ENCODE measurements at regions not wholly inside any gene's neighbourhood (a gene's known extent, or its start where the extent isn't known, plus 50 kb on each side); places are given as distances from the start of the nearest gene placed in this dataset.
"Not testable (repeated sequence)": the region's sequence is repeated elsewhere in the genome, so short reads cannot be mapped to it uniquely, and the experiment has no call there.

- no peak for DNase-seq
- no peak overlapping the region for H3K27ac ChIP-seq
- H3K4me1 ChIP-seq = no peaks in the 10 kb centered on the region
- H3K27me3 ChIP-seq = no peaks in the 10 kb centered on the region
- no peaks in the 10 kb centered on the region for H3K36me3 ChIP-seq
- TF ChIP-seq CTCF (IDR thresholded peaks at IDR 0.05) (no peak), POLR2A (IDR thresholded peaks at IDR 0.05) (no peak)
- H3K9me3 ChIP-seq = no peaks in the 10 kb centered on the region
- H3K4me3 ChIP-seq = peak overlapping the region in 1 of 4 donors; percentile 6
Observed at GRCh38 chr9:763692-764091, 77.8 kb upstream of the DMRT1 start.

GRCh38 chr9:764105-764524 is 77.4 kb upstream of the DMRT1 start:
- no peaks in the 10 kb centered on the region for H3K36me3 ChIP-seq
- TF ChIP-seq CTCF (IDR thresholded peaks at IDR 0.05) (peak; percentile 28 to 96 (median 82)), POLR2A (IDR thresholded peaks at IDR 0.05) (no peak)
- peak overlapping the region in 1 of 4 donors; percentile 6 for H3K4me3 ChIP-seq
- H3K27me3 ChIP-seq = no peaks in the 10 kb centered on the region
- H3K27ac ChIP-seq = no peak overlapping the region
- peak; percentile 51 to 85 (median 68) for DNase-seq
- no peaks in the 10 kb centered on the region for H3K9me3 ChIP-seq
- H3K4me1 ChIP-seq = no peaks in the 10 kb centered on the region

- H3K9me3 ChIP-seq = no peaks in the 10 kb centered on the region
- H3K4me1 ChIP-seq = no peaks in the 10 kb centered on the region
- no peak overlapping the region for H3K4me3 ChIP-seq
- no peak for DNase-seq
- H3K36me3 ChIP-seq = no peaks in the 10 kb centered on the region
- no peaks in the 10 kb centered on the region for H3K27me3 ChIP-seq
- no peak overlapping the region for H3K27ac ChIP-seq
- TF ChIP-seq CTCF (IDR thresholded peaks at IDR 0.05) (no peak), POLR2A (IDR thresholded peaks at IDR 0.05) (no peak)
Observed at GRCh38 chr9:764986-765385, 76.5 kb upstream of the DMRT1 start.

- H3K27me3 ChIP-seq, H3K4me1 ChIP-seq, H3K4me3 ChIP-seq, H3K36me3 ChIP-seq, H3K27ac ChIP-seq, DNase-seq, H3K9me3 ChIP-seq: not testable (repeated sequence)
Observed at GRCh38 chr9:767061-767561, 74.4 kb upstream of the DMRT1 start.

- H3K36me3 ChIP-seq = no peaks in the 10 kb centered on the region
- H3K4me3 ChIP-seq = no peak overlapping the region
- H3K4me1 ChIP-seq = no peaks in the 10 kb centered on the region
- peaks cover 0 to 5% (median 0%) of the 10 kb centered on the region in 4 donors for H3K9me3 ChIP-seq
- H3K27me3 ChIP-seq = no peaks in the 10 kb centered on the region
- no peak overlapping the region for H3K27ac ChIP-seq
- DNase-seq = no peak
- TF ChIP-seq POLR2A (IDR thresholded peaks at IDR 0.05) = no peak
- no peak for TF ChIP-seq CTCF (IDR thresholded peaks at IDR 0.05)
Observed at GRCh38 chr9:776086-776485, 65.4 kb upstream of the DMRT1 start.

- Histone ChIP-seq H3K4me3 (no peak overlapping the region), H3K27me3 (no peaks in the 10 kb centered on the region), H3K4me1 (no peaks in the 10 kb centered on the region), H3K27ac (no peak overlapping the region), H3K36me3 (no peaks in the 10 kb centered on the region), H3K9me3 (peaks cover 0 to 5% (median 0%) of the 10 kb centered on the region in 4 donors)
- TF ChIP-seq POLR2A (IDR thresholded peaks at IDR 0.05) (no peak), CTCF (IDR thresholded peaks at IDR 0.05) (no peak)
- no peak for DNase-seq
Observed at GRCh38 chr9:777978-778377, 63.5 kb upstream of the DMRT1 start.
